Transverse colon (tissue), 4 donors: ENCODE measurements at regions not wholly inside any gene's neighbourhood (a gene's known extent, or its start where the extent isn't known, plus 50 kb on each side); places are given as distances from the start of the nearest gene placed in this dataset.
"Not testable (repeated sequence)": the region's sequence is repeated elsewhere in the genome, so short reads cannot be mapped to it uniquely, and the experiment has no call there.

Experiments
- DNase-seq: peaks from one replicate; pipeline ENCODE4 v3.0.0-alpha.2; 2019
- H3K27ac ChIP-seq, 4 donors: fragments of 200-600 bp; sonication (generic); 2 replicates each; pipeline ENCODE4 v1.5.1; 2016 to 2018; ENCODE audit warnings: inconsistent platforms in 4 of 4
- H3K27me3 ChIP-seq: fragments of 200-600 bp; sonication (generic); 2 replicates; pipeline ENCODE4 v1.5.1; 2017; ENCODE audit warnings: inconsistent platforms
- H3K36me3 ChIP-seq, 4 donors: fragments of 200-600 bp; sonication (generic); 2 replicates each; pipeline ENCODE4 v1.5.1; 2017 to 2019; ENCODE audit warnings: inconsistent platforms in 4 of 4
- H3K4me1 ChIP-seq, 4 donors: fragments of 200-600 bp; sonication (generic); 2 replicates each; pipeline ENCODE4 v1.5.1; 2017 to 2020; ENCODE audit warnings: inconsistent platforms in 4 of 4
- H3K4me3 ChIP-seq, 4 donors: fragments of 200-600 bp; sonication (generic); 1 replicate in 1 of 4; 2 replicates in 3 of 4; pipeline versions ENCODE4 v1.5.1 to v1.6.1; 2017 to 2019; ENCODE audit warnings: inconsistent platforms in 4 of 4
- H3K9me3 ChIP-seq, 2 donors: fragments of 200-600 bp; sonication (generic); 2 replicates each; pipeline ENCODE4 v1.5.1; 2017 to 2019; ENCODE audit warnings: inconsistent platforms in 2 of 2
- EP300 ChIP-seq: sonication (generic); formaldehyde crosslinking; IDR thresholded peaks from one replicate; pipeline ENCODE4 v1.6.1; 2017; ENCODE audit warnings: antibody characterized with exemption, low read depth
- POLR2A ChIP-seq: fragments of 450-650 bp; IDR thresholded peaks from one replicate; pipeline ENCODE4 v1.6.1; 2016; ENCODE audit warnings: antibody characterized with exemption, mild to moderate bottlenecking, moderate library complexity
- POLR2AphosphoS5 ChIP-seq, 3 donors: sonication (generic); formaldehyde crosslinking; IDR thresholded peaks; one replicate each; pipeline ENCODE4 v1.6.1; 2016; ENCODE audit warnings: antibody characterized with exemption in 3 of 3
- WGBS, 2 donors: methylation state at CpG; one replicate each; pipeline ENCODE4 v1.1.5; 2018; ENCODE audit warnings: low coverage in 1 of 2; 5-methylcytosine and 5-hydroxymethylcytosine counted together
- in situ Hi-C, 4 donors: fragments of 200-750 bp; cut with MboI; loops; one replicate each; pipeline versions ENCODE4 v1.15.0 to v1.15.1; 2017; ENCODE audit warnings: low sequenced_read_pairs in 3 of 4, low pct_ligation_motif_present in 1 of 4, low pct_unique_long_range_greater_than_20kb in 1 of 4
- intact Hi-C: fragments of 100-400 bp; cut with DNase I; formaldehyde crosslinking; loops from one replicate; pipeline ENCODE4 v1.15.1; 2023; ENCODE audit warnings: low total_unique reads
- TF ChIP-seq, protein P1 (sequence below), 5 experiments: fragments of 200-600 bp in 3 of 5; fragments of 450-650 bp in 2 of 5; sonication (generic) in 3 of 5; IDR thresholded peaks; 1 replicate in 2 of 5; 2 replicates in 3 of 5; pipeline ENCODE4 v1.5.1; 2016 to 2017; ENCODE audit warnings: antibody characterized with exemption in 5 of 5, inconsistent platforms in 3 of 5, mild to moderate bottlenecking in 2 of 5, moderate library complexity in 1 of 5

DNA sequence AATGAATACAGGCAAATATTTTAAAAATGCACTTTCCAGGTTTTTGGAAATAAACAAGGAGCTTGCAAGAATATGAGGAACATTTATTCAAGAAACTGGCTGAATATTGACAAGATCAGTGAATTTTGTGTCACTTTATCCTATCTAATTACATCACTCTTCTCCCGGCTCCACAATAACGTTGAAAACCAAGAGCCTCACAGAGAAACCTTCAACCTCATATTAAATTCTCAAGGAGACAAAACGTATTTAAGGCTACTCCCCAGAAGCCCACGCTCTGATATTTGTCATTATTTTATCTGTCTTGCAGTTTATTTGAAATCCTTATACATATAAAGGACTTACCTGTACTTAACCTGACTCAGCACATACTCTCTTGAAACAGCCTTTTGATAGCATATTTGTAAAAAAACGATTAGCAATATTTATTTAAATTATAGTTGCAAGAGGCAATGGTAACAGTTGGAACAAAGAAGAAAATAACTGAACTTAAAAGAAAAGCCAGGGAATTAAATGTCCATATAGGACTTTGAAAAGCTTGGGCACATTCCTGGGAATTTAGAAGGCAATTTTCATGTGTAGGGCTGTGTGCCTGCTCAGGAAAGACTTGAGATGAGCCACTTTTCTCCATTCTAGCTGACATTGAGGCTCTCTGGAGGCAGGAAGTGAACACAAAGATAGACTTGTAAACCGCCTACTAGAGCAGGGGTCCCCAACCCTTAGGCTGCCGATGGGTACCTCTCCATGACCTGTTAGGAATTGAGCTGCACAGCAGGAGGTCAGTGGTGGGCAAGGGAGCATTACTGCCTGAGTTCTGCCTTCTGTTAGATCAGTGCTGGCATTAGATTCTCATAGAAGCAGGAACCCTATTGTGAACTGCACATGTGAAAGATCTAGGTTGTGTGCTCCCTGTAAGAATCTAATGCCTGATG, 636.4 kb downstream of the SLC16A7 start:
- no peak overlapping the region for H3K27ac ChIP-seq
- intact Hi-C loops (no loop called here), in situ Hi-C loops (no loop called here)
- TF ChIP-seq POLR2A (no peak), EP300 (no peak)
- no peaks in the 10 kb centered on the region for H3K4me1 ChIP-seq
- 65 to 77% methylated on average over 5 to 7 of the region's 7 CpGs for WGBS, 2 donors
- H3K36me3 ChIP-seq: no peaks in the 10 kb centered on the region
- no peaks in the 10 kb centered on the region for H3K27me3 ChIP-seq
- H3K4me3 ChIP-seq: no peak overlapping the region
- DNase-seq: no peak
- no peaks in the 10 kb centered on the region for H3K9me3 ChIP-seq

DNA sequence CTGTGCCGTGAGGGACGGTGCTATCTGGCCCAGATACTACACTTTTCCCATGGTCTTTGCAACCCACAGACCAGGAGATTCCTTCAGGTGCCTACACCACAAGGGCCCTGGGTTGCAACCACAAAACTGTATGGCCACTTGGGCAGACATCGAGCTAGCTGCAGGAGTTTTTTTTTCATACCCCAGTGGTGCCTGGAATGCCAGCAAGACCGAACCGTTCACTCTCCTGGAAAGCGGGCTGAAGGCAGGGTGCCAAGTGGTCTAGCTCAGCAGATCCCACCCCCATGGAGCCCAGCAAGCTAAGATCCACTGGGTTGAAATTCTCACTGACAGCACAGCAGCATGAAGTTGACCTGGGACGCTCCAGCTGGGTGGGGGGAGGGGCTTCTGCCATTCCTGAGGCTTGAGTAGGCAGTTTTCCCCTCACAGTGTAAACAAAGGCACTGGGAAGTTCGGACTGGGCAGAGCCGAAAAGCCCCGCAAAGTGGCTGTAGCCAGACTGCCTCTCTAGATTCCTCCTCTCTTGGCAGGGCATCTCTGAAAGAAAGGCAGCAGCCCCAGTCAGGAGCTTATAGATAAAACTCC, 638.9 kb downstream of the SLC16A7 start:
- DNase-seq, H3K36me3 ChIP-seq, H3K27ac ChIP-seq, H3K9me3 ChIP-seq, intact Hi-C loops, H3K27me3 ChIP-seq, H3K4me3 ChIP-seq, in situ Hi-C loops, H3K4me1 ChIP-seq: not testable (repeated sequence)
- WGBS, 2 donors: 76% methylated on average over 10 of the region's 10 CpGs; no CpG with 5 or more reads in 1 of the 2 donors

DNA sequence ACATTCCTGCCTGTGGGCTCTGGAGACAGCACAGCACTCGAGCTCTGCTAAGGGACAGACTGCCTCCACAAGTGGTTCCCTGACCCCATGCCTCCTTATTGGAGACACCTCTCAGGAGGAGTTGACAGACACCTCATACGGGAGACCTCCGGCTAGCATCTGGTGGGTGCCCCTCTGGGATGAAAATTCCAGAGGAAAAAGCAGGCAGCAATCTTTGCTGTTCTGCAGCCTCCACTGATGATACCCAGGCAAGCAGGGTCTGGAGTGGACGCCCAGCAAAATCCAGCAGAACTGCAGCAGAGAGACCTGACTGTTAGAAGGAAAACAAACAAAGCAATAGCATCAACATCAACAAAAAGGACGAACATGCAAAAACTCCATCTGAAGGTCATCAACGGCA, 639.4 kb downstream of the SLC16A7 start:
- DNase-seq: no peak
- no peak overlapping the region for H3K4me3 ChIP-seq
- no peaks in the 10 kb centered on the region for H3K27me3 ChIP-seq
- no peaks in the 10 kb centered on the region for H3K4me1 ChIP-seq
- intact Hi-C loops (no loop called here), in situ Hi-C loops (no loop called here)
- TF ChIP-seq, protein P1, sequence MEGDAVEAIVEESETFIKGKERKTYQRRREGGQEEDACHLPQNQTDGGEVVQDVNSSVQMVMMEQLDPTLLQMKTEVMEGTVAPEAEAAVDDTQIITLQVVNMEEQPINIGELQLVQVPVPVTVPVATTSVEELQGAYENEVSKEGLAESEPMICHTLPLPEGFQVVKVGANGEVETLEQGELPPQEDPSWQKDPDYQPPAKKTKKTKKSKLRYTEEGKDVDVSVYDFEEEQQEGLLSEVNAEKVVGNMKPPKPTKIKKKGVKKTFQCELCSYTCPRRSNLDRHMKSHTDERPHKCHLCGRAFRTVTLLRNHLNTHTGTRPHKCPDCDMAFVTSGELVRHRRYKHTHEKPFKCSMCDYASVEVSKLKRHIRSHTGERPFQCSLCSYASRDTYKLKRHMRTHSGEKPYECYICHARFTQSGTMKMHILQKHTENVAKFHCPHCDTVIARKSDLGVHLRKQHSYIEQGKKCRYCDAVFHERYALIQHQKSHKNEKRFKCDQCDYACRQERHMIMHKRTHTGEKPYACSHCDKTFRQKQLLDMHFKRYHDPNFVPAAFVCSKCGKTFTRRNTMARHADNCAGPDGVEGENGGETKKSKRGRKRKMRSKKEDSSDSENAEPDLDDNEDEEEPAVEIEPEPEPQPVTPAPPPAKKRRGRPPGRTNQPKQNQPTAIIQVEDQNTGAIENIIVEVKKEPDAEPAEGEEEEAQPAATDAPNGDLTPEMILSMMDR (IDR thresholded peaks at IDR 0.05): no peak
- TF ChIP-seq POLR2AphosphoS5 (IDR thresholded peaks at IDR 0.05) (no peak), POLR2A (no peak), EP300 (no peak)
- H3K9me3 ChIP-seq: no peaks in the 10 kb centered on the region
- H3K27ac ChIP-seq: no peak overlapping the region
- H3K36me3 ChIP-seq: no peaks in the 10 kb centered on the region
- 79% methylated on average over 6 of the region's 6 CpGs; no CpG with 5 or more reads in 1 of the 2 donors for WGBS, 2 donors

DNA sequence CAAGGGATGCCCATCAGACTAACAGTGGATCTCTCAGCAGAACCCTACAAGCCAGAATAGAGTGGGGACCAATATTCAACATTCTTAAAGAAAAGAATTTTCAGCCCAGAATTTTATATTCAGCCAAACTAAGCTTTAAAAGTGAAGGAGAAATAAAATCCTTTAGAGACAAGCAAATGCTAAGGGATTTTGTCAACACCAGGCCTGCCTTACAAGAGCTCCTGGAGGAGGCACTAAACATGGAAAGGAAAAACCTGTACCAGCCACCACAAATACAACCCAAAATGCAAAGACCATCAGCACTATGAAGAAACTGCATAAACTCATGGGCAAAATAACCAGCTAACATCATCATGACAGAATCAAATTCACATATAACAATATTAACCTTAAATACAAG, 640.6 kb downstream of the SLC16A7 start:
- intact Hi-C loops, DNase-seq, H3K36me3 ChIP-seq, H3K27me3 ChIP-seq, in situ Hi-C loops, H3K4me3 ChIP-seq, H3K9me3 ChIP-seq, H3K27ac ChIP-seq, H3K4me1 ChIP-seq: not testable (repeated sequence)

DNA sequence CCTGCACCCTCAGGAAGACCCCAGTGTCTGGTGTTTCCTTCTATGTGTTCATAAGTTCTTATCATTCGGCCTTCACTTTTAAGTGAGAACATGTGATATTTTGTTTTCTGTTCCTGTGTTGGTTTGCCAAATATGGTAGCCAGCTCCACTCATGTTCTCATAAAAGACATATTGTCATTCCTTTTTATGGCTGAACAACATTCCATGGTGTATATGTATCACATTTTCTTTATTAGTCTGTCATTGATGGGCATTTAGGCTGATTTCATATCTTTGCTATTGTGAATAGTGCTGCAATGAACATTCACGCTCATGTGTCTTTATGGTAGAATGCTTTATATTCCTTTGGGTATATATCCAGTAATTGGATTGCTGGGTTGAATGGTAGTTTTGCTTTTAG, 645.1 kb downstream of the SLC16A7 start:
- Histone ChIP-seq H3K4me3 (no peak overlapping the region), H3K36me3 (no peaks in the 10 kb centered on the region), H3K9me3 (no peaks in the 10 kb centered on the region), H3K4me1 (no peaks in the 10 kb centered on the region), H3K27ac (no peak overlapping the region), H3K27me3 (no peaks in the 10 kb centered on the region)
- intact Hi-C loops (no loop called here), in situ Hi-C loops (no loop called here)
- 87% methylated on average over 2 of the region's 2 CpGs for WGBS, 2 donors
- no peak for DNase-seq
- no peak for TF ChIP-seq POLR2A
- TF ChIP-seq EP300: no peak

DNA sequence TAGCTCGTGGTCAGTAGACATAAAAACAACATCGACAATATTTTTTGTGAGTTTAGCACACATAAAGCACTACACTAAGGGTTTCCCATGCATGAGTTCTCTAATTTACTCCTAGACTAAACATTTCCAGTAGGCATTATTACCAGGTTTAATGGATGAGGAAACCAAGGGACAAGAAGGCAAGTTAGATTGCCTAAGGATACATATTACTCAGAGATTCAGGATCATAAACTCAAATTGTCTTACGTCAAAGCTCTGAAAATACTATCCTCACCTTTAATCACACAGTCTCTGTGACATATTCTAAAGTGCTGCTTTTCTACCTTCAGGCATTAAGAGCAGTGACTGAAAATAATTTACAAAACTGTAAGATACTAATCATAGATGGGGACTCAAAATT, 655.3 kb downstream of the SLC16A7 start:
- WGBS, 2 donors: 29 to 50% methylated on average over 2 to 3 of the region's 3 CpGs
- Histone ChIP-seq H3K9me3 (no peaks in the 10 kb centered on the region), H3K27me3 (no peaks in the 10 kb centered on the region), H3K27ac (no peak overlapping the region), H3K4me3 (no peak overlapping the region), H3K36me3 (no peaks in the 10 kb centered on the region), H3K4me1 (no peaks in the 10 kb centered on the region)
- no peak for TF ChIP-seq POLR2A
- no peak for TF ChIP-seq EP300
- TF ChIP-seq, protein P1 (IDR thresholded peaks at IDR 0.05): no peak
- TF ChIP-seq POLR2AphosphoS5 (IDR thresholded peaks at IDR 0.05): no peak
- intact Hi-C loops (no loop called here), in situ Hi-C loops (no loop called here)
- no peak for DNase-seq
